PC-3 (cell line): ENCODE measurements at regions not wholly inside any gene's neighbourhood (a gene's known extent, or its start where the extent isn't known, plus 50 kb on each side); places are given as distances from the start of the nearest gene placed in this dataset.

Experiments
- CTCF ChIP-seq: fragments of 300-600 bp; sonication (generic); conservative IDR thresholded peaks from 2 replicates; pipeline ENCODE4 v1.5.1; 2017; ENCODE audit warnings: antibody characterized with exemption, low read depth, mild to moderate bottlenecking, low read length
- EZH2phosphoT487 ChIP-seq: fragments of 300-600 bp; sonication (generic); IDR thresholded peaks from 2 replicates; pipeline ENCODE4 v1.6.1; 2018; ENCODE audit warnings: mild to moderate bottlenecking, antibody characterized with exemption, low read length, borderline replicate concordance

DNA sequence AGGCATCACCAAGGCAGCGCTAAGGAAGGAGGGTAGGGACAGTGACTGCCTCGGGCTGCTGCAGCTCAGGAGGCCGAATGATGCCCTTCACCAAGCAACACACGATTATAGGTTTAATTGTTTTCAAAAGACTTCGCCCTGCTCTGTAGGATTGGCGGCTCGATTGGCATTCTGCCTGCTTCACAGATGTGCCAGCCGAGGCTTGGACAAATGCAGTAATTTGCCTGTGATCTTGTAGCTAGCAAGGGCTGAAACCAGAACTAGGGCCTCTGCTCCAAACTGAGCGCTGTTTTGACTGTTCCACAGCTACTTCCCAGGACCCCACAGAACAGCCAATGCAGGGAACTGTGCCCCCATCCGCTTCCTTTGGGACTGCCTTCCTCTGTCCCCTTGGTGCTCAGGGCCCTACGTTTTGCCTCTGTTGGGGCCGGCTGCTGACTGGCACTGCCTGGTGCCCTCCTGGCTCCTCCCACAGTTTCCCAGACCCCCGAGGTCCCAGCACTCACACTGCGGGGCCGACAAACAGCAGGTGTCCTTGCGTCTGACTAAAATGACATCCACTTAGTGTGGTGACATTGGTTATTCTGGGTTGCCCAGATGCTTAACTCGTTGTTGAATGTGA lies 62.6 kb upstream of the EN2 start:
- TF ChIP-seq CTCF (no peak), EZH2phosphoT487 (no peak)
